Hepatocyte (in vitro differentiated cells): ENCODE measurements at regions not wholly inside any gene's neighbourhood (a gene's known extent, or its start where the extent isn't known, plus 50 kb on each side); places are given as distances from the start of the nearest gene placed in this dataset.

ENCODE experiments used
- EZH2 ChIP-seq: fragments of 200-600 bp; sonication (generic); IDR thresholded peaks from 2 replicates; pipeline ENCODE4 v1.6.1; 2016; ENCODE audit warnings: antibody characterized with exemption, mild to moderate bottlenecking, borderline replicate concordance
- TF ChIP-seq, protein P1 (sequence below): fragments of 200-600 bp; sonication (generic); IDR thresholded peaks from 2 replicates; pipeline ENCODE4 v1.5.1; 2016; ENCODE audit warnings: antibody characterized with exemption, mild to moderate bottlenecking; ENCODE audit not compliant: poor library complexity

DNA sequence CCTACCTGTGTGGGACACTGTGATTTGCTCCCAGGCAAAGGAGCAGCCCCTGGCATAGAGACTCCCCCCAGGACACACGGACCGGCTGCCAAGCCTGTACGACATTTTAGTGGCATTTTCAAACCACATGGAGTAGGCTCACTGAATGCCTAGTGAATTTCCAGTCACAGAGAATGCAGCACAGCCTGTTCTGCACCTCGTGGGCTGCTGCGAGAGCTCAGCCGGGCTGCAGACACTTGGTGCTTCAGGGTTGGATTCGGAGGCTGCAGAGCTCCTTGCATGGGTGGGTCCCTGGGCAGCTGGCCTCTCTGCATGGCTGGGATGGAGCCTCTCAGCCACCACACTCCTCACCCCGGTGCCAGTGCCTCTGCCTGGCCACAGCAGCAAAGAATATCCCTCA, 51.2 kb upstream of the HNF1B start:
- TF ChIP-seq, protein P1, sequence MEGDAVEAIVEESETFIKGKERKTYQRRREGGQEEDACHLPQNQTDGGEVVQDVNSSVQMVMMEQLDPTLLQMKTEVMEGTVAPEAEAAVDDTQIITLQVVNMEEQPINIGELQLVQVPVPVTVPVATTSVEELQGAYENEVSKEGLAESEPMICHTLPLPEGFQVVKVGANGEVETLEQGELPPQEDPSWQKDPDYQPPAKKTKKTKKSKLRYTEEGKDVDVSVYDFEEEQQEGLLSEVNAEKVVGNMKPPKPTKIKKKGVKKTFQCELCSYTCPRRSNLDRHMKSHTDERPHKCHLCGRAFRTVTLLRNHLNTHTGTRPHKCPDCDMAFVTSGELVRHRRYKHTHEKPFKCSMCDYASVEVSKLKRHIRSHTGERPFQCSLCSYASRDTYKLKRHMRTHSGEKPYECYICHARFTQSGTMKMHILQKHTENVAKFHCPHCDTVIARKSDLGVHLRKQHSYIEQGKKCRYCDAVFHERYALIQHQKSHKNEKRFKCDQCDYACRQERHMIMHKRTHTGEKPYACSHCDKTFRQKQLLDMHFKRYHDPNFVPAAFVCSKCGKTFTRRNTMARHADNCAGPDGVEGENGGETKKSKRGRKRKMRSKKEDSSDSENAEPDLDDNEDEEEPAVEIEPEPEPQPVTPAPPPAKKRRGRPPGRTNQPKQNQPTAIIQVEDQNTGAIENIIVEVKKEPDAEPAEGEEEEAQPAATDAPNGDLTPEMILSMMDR, result no peak
- no peak for TF ChIP-seq EZH2
